Amniotic stem cell (primary cell): ENCODE measurements at regions not wholly inside any gene's neighbourhood (a gene's known extent, or its start where the extent isn't known, plus 50 kb on each side); places are given as distances from the start of the nearest gene placed in this dataset.

Experiments used
- DNase-seq: peaks from one replicate; lab custom pipeline; 2025; lab: John Stamatoyannopoulos, UW

GRCh38 chr4:123323998-123324397 is 72.6 kb upstream of the SPRY1 start:
- no peak for DNase-seq

GRCh38 chr4:123325241-123325681 is 71.3 kb upstream of the SPRY1 start:
- DNase-seq: no peak

- no peak for DNase-seq
Measured at GRCh38 chr4:123327346-123327745, 69.2 kb upstream of the SPRY1 start.

GRCh38 chr4:123327846-123328429 is 68.7 kb upstream of the SPRY1 start:
- DNase-seq: no peak

GRCh38 chr4:123338715-123339114 is 57.9 kb upstream of the SPRY1 start:
- no peak for DNase-seq

GRCh38 chr4:123339507-123340380 is 56.9 kb upstream of the SPRY1 start:
- DNase-seq: no peak

- peak; percentile 21 for DNase-seq
Measured at GRCh38 chr4:123340381-123340701, 56.3 kb upstream of the SPRY1 start.

- DNase-seq: no peak
Measured at GRCh38 chr4:123342498-123342897, 54.1 kb upstream of the SPRY1 start.

GRCh38 chr4:123343400-123344041 is 53.1 kb upstream of the SPRY1 start:
- DNase-seq: no peak

GRCh38 chr4:123345137-123345934 is 51.3 kb upstream of the SPRY1 start:
- no peak for DNase-seq

GRCh38 chr4:123345935-123346300 is 50.7 kb upstream of the SPRY1 start:
- no peak for DNase-seq

- no peak for DNase-seq
Measured at GRCh38 chr4:123346330-123346940, 50.2 kb upstream of the SPRY1 start.
